ENCODE measurements at regions not wholly inside any gene's neighbourhood (a gene's known extent, or its start where the extent isn't known, plus 50 kb on each side); places are given as distances from the start of the nearest gene placed in this dataset.

DNA sequence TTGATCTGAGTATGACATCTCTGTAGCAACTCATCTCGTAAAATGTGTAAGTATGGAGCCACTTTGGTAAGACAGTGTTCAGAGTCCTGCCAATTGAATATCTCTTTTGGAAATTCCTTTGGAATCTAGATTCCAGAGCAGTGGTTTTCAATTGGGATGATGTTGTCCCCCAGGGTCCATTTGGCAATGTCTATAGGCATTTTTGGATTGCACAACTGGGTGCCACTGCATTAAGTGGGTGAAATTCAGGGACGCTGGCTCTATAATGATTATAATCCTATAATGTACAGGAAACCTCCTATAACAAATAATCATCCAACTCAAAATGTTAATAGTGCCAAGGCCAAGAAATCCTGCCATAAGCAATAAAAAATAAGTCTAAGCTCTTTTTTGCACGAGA lies 404.8 kb upstream of the RAG2 start:
- no peak for TF ChIP-seq EZH2phosphoT487 (IDR thresholded peaks at IDR 0.05; ENCODE audit: borderline replicate concordance, low read depth, low read length)
- Histone ChIP-seq H2AFZ (ENCODE audit: low read length) (no peak overlapping the region), H3K79me2 (ENCODE audit: insufficient read depth, low read depth, low read length) (no peaks in the 10 kb centered on the region), H3K9me3 (ENCODE audit: low read length) (no peaks in the 10 kb centered on the region), H3K36me3 (ENCODE audit: insufficient read depth, low read length) (no peaks in the 10 kb centered on the region), H3K27ac (ENCODE audit: low read depth, low read length, poor library complexity, severe bottlenecking) (no peak overlapping the region), H3K4me1 (ENCODE audit: insufficient read depth, low read length, poor library complexity, severe bottlenecking) (no peaks in the 10 kb centered on the region), H3K4me2 (ENCODE audit: low read length) (no peak overlapping the region), H4K20me1 (ENCODE audit: insufficient read depth, low read length) (no peaks in the 10 kb centered on the region), H3K4me3 (ENCODE audit: low read depth, low read length, poor library complexity, severe bottlenecking) (no peak overlapping the region), H3K9me2 (ENCODE audit: insufficient read depth, low read length) (0 out of 2 replicates have a peak, but pooled peaks cover 3% of the 10 kb centered on the region)
- POLR2A ChIA-PET, result interaction anchor here (0.6 kb wide), 1 partner anchor 41 kb away, joined by 3 read pairs; no protein-coding TSS in a partner anchor
- intact Hi-C loops (cut with micrococcal nuclease; ENCODE audit: unreplicated experiment), result loop anchor here (5.0 kb wide), 1 partner anchor 1789 kb away; no protein-coding TSS in a partner anchor
- DNase-seq (ENCODE audit: low spot score), result no peak
- CTCF ChIA-PET (ENCODE audit: unreplicated experiment), result no interaction called here
- no TSS peak for BruUV-seq (replicated peaks)

DNA sequence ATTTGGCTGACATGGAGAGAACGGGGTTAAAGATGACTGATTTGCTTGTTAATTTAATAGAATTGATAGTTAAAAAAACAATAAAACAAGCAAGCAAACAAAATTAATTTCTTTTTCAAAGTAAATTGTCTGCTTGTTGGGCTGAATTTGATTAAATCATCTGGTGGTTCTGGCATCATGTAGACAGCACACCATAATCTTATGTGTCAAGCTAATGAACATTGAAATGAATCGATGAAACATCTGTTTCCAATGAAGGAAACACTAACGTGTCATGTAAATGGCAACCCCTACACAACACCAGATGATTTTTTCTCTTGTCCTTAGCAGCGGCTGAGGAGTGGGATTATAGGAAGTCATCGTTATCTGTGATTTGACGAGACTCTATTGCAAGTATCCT lies 399.6 kb upstream of the RAG2 start:
- no peak overlapping the region for H2AFZ ChIP-seq (ENCODE audit: low read length)
- no peaks in the 10 kb centered on the region for H3K79me2 ChIP-seq (ENCODE audit: insufficient read depth, low read depth, low read length)
- CTCF ChIA-PET (ENCODE audit: unreplicated experiment), result no interaction called here
- no peak overlapping the region for H3K27ac ChIP-seq (ENCODE audit: low read depth, low read length, poor library complexity, severe bottlenecking)
- POLR2A ChIA-PET, result no interaction called here
- 0 out of 2 replicates have a peak, but pooled peaks cover 3% of the 10 kb centered on the region for H3K9me2 ChIP-seq (ENCODE audit: insufficient read depth, low read length)
- no peak for TF ChIP-seq EZH2phosphoT487 (IDR thresholded peaks at IDR 0.05; ENCODE audit: borderline replicate concordance, low read depth, low read length)
- TF ChIP-seq, protein P1, sequence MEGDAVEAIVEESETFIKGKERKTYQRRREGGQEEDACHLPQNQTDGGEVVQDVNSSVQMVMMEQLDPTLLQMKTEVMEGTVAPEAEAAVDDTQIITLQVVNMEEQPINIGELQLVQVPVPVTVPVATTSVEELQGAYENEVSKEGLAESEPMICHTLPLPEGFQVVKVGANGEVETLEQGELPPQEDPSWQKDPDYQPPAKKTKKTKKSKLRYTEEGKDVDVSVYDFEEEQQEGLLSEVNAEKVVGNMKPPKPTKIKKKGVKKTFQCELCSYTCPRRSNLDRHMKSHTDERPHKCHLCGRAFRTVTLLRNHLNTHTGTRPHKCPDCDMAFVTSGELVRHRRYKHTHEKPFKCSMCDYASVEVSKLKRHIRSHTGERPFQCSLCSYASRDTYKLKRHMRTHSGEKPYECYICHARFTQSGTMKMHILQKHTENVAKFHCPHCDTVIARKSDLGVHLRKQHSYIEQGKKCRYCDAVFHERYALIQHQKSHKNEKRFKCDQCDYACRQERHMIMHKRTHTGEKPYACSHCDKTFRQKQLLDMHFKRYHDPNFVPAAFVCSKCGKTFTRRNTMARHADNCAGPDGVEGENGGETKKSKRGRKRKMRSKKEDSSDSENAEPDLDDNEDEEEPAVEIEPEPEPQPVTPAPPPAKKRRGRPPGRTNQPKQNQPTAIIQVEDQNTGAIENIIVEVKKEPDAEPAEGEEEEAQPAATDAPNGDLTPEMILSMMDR (conservative IDR thresholded peaks at IDR 0.05; ENCODE audit: low read length), result no peak
- no peak overlapping the region for H3K4me2 ChIP-seq (ENCODE audit: low read length)
- intact Hi-C loops (cut with micrococcal nuclease; ENCODE audit: unreplicated experiment), result no loop called here
- H4K20me1 ChIP-seq (ENCODE audit: insufficient read depth, low read length), result no peaks in the 10 kb centered on the region
- no peaks in the 10 kb centered on the region for H3K4me1 ChIP-seq (ENCODE audit: insufficient read depth, low read length, poor library complexity, severe bottlenecking)
- H3K4me3 ChIP-seq (ENCODE audit: low read depth, low read length, poor library complexity, severe bottlenecking), result no peak overlapping the region
- no TSS peak for BruUV-seq (replicated peaks)
- H3K9me3 ChIP-seq (ENCODE audit: low read length), result no peaks in the 10 kb centered on the region
- no peak for DNase-seq (ENCODE audit: low spot score)
- H3K36me3 ChIP-seq (ENCODE audit: insufficient read depth, low read length), result no peaks in the 10 kb centered on the region

DNA sequence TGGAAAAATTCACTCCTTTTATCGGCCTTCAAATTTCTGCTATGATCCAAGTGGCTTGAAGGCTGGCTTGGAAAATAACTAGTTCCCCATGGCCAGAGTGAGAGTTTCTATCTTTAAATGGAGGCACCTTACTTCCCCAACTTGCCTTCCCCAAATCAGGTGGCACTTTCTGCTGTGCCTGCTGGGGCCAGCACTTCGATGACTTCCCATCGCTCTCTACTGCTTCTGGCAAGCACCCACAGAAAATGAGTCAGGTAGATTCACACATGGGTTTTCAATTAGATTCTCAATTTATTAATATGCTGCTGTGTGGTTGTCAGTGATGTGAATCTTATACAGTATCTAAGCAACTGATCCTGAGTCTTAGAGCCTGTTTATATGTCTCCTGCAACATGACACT lies 398.8 kb upstream of the RAG2 start:
- DNase-seq (ENCODE audit: low spot score), result no peak
- H3K79me2 ChIP-seq (ENCODE audit: insufficient read depth, low read depth, low read length), result no peaks in the 10 kb centered on the region
- H3K27ac ChIP-seq (ENCODE audit: low read depth, low read length, poor library complexity, severe bottlenecking), result no peak overlapping the region
- no peaks in the 10 kb centered on the region for H3K36me3 ChIP-seq (ENCODE audit: insufficient read depth, low read length)
- H3K9me3 ChIP-seq (ENCODE audit: low read length), result no peaks in the 10 kb centered on the region
- TF ChIP-seq EZH2phosphoT487 (IDR thresholded peaks at IDR 0.05; ENCODE audit: borderline replicate concordance, low read depth, low read length), result no peak
- TF ChIP-seq, protein P1 (conservative IDR thresholded peaks at IDR 0.05; ENCODE audit: low read length), result no peak
- no peak overlapping the region for H3K4me3 ChIP-seq (ENCODE audit: low read depth, low read length, poor library complexity, severe bottlenecking)
- no peaks in the 10 kb centered on the region for H3K4me1 ChIP-seq (ENCODE audit: insufficient read depth, low read length, poor library complexity, severe bottlenecking)
- BruUV-seq (replicated peaks), result no TSS peak
- intact Hi-C loops (cut with micrococcal nuclease; ENCODE audit: unreplicated experiment), result no loop called here
- H2AFZ ChIP-seq (ENCODE audit: low read length), result no peak overlapping the region
- ChIA-PET CTCF (ENCODE audit: unreplicated experiment) (no interaction called here), POLR2A (no interaction called here)
- no peaks in the 10 kb centered on the region for H4K20me1 ChIP-seq (ENCODE audit: insufficient read depth, low read length)
- no peak overlapping the region for H3K4me2 ChIP-seq (ENCODE audit: low read length)
- 0 out of 2 replicates have a peak, but pooled peaks cover 3% of the 10 kb centered on the region for H3K9me2 ChIP-seq (ENCODE audit: insufficient read depth, low read length)

All from OCI-LY7 (cell line).